Caco-2 (cell line): ENCODE measurements at regions not wholly inside any gene's neighbourhood (a gene's known extent, or its start where the extent isn't known, plus 50 kb on each side); places are given as distances from the start of the nearest gene placed in this dataset.
A peak's percentile ranks its signal among the peaks of the same experiment; 100 is the strongest.
"Not testable (repeated sequence)": the region's sequence is repeated elsewhere in the genome, so short reads cannot be mapped to it uniquely, and the experiment has no call there.

Experiments
- BruUV-seq: library from RNA; stranded (reverse); fragments of 400-500 nt; replicated peaks from 2 replicates; lab custom pipeline; 2021; lab: Mats Ljungman, UMichigan
- CTCF ChIA-PET: fragments of 300-600 bp; sonication (Branson Sonifier 250); formaldehyde crosslinking; loops from one replicate; lab custom pipeline; 2022; ENCODE audit warnings: antibody characterized with exemption; lab: Charles Lee
- POLR2A ChIA-PET: fragments of 300-600 bp; sonication (Branson Sonifier 250); formaldehyde crosslinking; loops from one replicate; lab custom pipeline; 2022; ENCODE audit warnings: antibody characterized with exemption; lab: Charles Lee
- DNase-seq, 2 experiments: peaks; one replicate each; pipeline versions ENCODE4 v3.0.0 to v3.0.0-alpha.2; 2020 to 2022
- H3K27me3 ChIP-seq: replicated peaks from 2 replicates; pipeline ENCODE4 v1.6.0; 2011; ENCODE audit warnings: low read length; ENCODE audit not compliant: control insufficient read depth, insufficient read depth
- H3K36me3 ChIP-seq: 2 replicates; pipeline ENCODE4 v1.5.1; 2011; ENCODE audit warnings: low read length; ENCODE audit not compliant: control insufficient read depth, insufficient read depth
- H3K4me1 ChIP-seq: fragments of 250-450 bp; sonication (Bioruptor Pico); 2 replicates; pipeline ENCODE4 v1.5.1; 2020; ENCODE audit warnings: mild to moderate bottlenecking
- H3K4me3 ChIP-seq: 2 replicates; pipeline ENCODE4 v1.5.1; 2011; ENCODE audit warnings: low read depth, mild to moderate bottlenecking, control low read depth, low read length
- H3K9me3 ChIP-seq: fragments of 250-450 bp; sonication (Bioruptor Pico); 2 replicates; pipeline ENCODE4 v1.5.1; 2020; ENCODE audit warnings: mild to moderate bottlenecking, moderate library complexity
- H3K27ac Mint-ChIP-seq: one replicate; pipeline ENCODE4 v1.8.0; 2022; ENCODE audit warnings: mixed read lengths; ENCODE audit not compliant: unreplicated experiment
- H3K27me3 Mint-ChIP-seq: one replicate; pipeline ENCODE4 v1.8.0; 2022; ENCODE audit warnings: mixed read lengths; ENCODE audit not compliant: insufficient read depth, unreplicated experiment
- H3K36me3 Mint-ChIP-seq: one replicate; pipeline ENCODE4 v1.8.0; 2022; ENCODE audit warnings: mild to moderate bottlenecking, mixed read lengths; ENCODE audit not compliant: insufficient read depth, unreplicated experiment
- H3K4me1 Mint-ChIP-seq: one replicate; pipeline ENCODE4 v1.8.0; 2022; ENCODE audit warnings: low read depth, mixed read lengths; ENCODE audit not compliant: unreplicated experiment
- H3K4me3 Mint-ChIP-seq: one replicate; pipeline ENCODE4 v1.8.0; 2022; ENCODE audit warnings: mild to moderate bottlenecking, moderate library complexity, mixed read lengths; ENCODE audit not compliant: unreplicated experiment
- H3K9me3 Mint-ChIP-seq: one replicate; pipeline ENCODE4 v1.8.0; 2022; ENCODE audit warnings: mixed read lengths; ENCODE audit not compliant: unreplicated experiment
- CTCF ChIP-seq, 2 experiments: fragments of 200-600 bp in 1 of 2; IDR thresholded peaks; 1 replicate in 1 of 2; 2 replicates in 1 of 2; pipeline versions ENCODE4 v1.5.1 to v1.8.0; 2011 to 2022; ENCODE audit warnings: antibody characterized with exemption in 1 of 2, control low read depth in 1 of 2, inconsistent platforms in 1 of 2, low read depth in 1 of 2, low read length in 1 of 2, mild to moderate bottlenecking in 1 of 2, moderate library complexity in 1 of 2; ENCODE audit not compliant: insufficient read depth in 1 of 2, severe bottlenecking in 1 of 2, unreplicated experiment in 1 of 2
- intact Hi-C: fragments of 100-400 bp; cut with micrococcal nuclease; formaldehyde crosslinking; loops from one replicate; pipeline ENCODE4 v1.10.0; 2022; ENCODE audit not compliant: unreplicated experiment

- CTCF ChIA-PET, result no interaction called here
- POLR2A ChIA-PET, result no interaction called here
- no peaks in the 10 kb centered on the region for H3K27me3 Mint-ChIP-seq
- intact Hi-C loops, result no loop called here
- Histone ChIP-seq H3K4me1 (peaks cover 14% of the 10 kb centered on the region), H3K27me3 (no peaks in the 10 kb centered on the region), H3K4me3 (no peak overlapping the region), H3K36me3 (no peaks in the 10 kb centered on the region), H3K9me3 (no peaks in the 10 kb centered on the region)
- no peak overlapping the region for H3K4me3 Mint-ChIP-seq
- peaks cover 14% of the 10 kb centered on the region for H3K4me1 Mint-ChIP-seq
- no peak overlapping the region for H3K27ac Mint-ChIP-seq
- H3K9me3 Mint-ChIP-seq, result no peaks in the 10 kb centered on the region
- no peaks in the 10 kb centered on the region for H3K36me3 Mint-ChIP-seq
- no TSS peak for BruUV-seq
- DNase-seq, result no peak
- TF ChIP-seq CTCF (IDR thresholded peaks at IDR 0.05; ENCODE audit: insufficient read depth in 1 of 2, low read depth in 1 of 2, low read length in 1 of 2, severe bottlenecking in 1 of 2, unreplicated experiment in 1 of 2), result no peak
Measured at GRCh38 chr6:20269181-20269580, 56.9 kb upstream of the MBOAT1 start.

GRCh38 chr6:20271818-20272217, 59.5 kb upstream of the MBOAT1 start:
- no peaks in the 10 kb centered on the region for H3K27me3 Mint-ChIP-seq
- intact Hi-C loops, result no loop called here
- no peak for TF ChIP-seq CTCF (IDR thresholded peaks at IDR 0.05; ENCODE audit: insufficient read depth in 1 of 2, low read depth in 1 of 2, low read length in 1 of 2, severe bottlenecking in 1 of 2, unreplicated experiment in 1 of 2)

GRCh38 chr6:20274137-20274536, 61.9 kb upstream of the MBOAT1 start:
- DNase-seq, result peak; percentile 31 to 59
- H3K36me3 Mint-ChIP-seq, result no peaks in the 10 kb centered on the region
- no peaks in the 10 kb centered on the region for H3K9me3 ChIP-seq
- intact Hi-C loops, result loop anchor here (2.0 kb wide), 1 partner anchor 61 kb away; the partner anchor contains the start of gene MBOAT1
- no peaks in the 10 kb centered on the region for H3K27me3 ChIP-seq
- peaks cover 18% of the 10 kb centered on the region for H3K4me1 Mint-ChIP-seq
- CTCF ChIA-PET, result no interaction called here
- peaks cover 14% of the 10 kb centered on the region for H3K4me1 ChIP-seq
- H3K27ac Mint-ChIP-seq, result peak overlapping the region; percentile 60
- no peak overlapping the region for H3K4me3 ChIP-seq
- H3K27me3 Mint-ChIP-seq, result no peaks in the 10 kb centered on the region
- TF ChIP-seq CTCF (IDR thresholded peaks at IDR 0.05; ENCODE audit: insufficient read depth in 1 of 2, low read depth in 1 of 2, low read length in 1 of 2, severe bottlenecking in 1 of 2, unreplicated experiment in 1 of 2), result no peak
- H3K36me3 ChIP-seq, result no peaks in the 10 kb centered on the region
- H3K4me3 Mint-ChIP-seq, result peak overlapping the region; percentile 57
- no TSS peak for BruUV-seq
- POLR2A ChIA-PET, result no interaction called here
- no peaks in the 10 kb centered on the region for H3K9me3 Mint-ChIP-seq

More at GRCh38 chr6:20271818-20272217, 59.5 kb upstream of the MBOAT1 start:
- Mint-ChIP-seq H3K4me3 (no peak overlapping the region), H3K9me3 (no peaks in the 10 kb centered on the region), H3K36me3 (no peaks in the 10 kb centered on the region), H3K4me1 (peaks cover 18% of the 10 kb centered on the region), H3K27ac (no peak overlapping the region)
- Histone ChIP-seq H3K4me3 (no peak overlapping the region), H3K9me3 (no peaks in the 10 kb centered on the region), H3K4me1 (peaks cover 14% of the 10 kb centered on the region), H3K36me3 (no peaks in the 10 kb centered on the region), H3K27me3 (no peaks in the 10 kb centered on the region)
- BruUV-seq, result no TSS peak
- POLR2A ChIA-PET, result no interaction called here
- DNase-seq, result no peak
- CTCF ChIA-PET, result interaction anchor here (0.6 kb wide), 1 partner anchor 59 kb away, joined by 3 read pairs; the partner anchor contains the start of gene MBOAT1

- H3K36me3 ChIP-seq, BruUV-seq, H3K4me3 ChIP-seq, CTCF ChIA-PET, H3K4me3 Mint-ChIP-seq, H3K9me3 Mint-ChIP-seq, H3K36me3 Mint-ChIP-seq, H3K27me3 ChIP-seq, H3K9me3 ChIP-seq, H3K27me3 Mint-ChIP-seq, DNase-seq, POLR2A ChIA-PET, H3K27ac Mint-ChIP-seq: not testable (repeated sequence)
- H3K4me1 ChIP-seq, result peaks cover 14% of the 10 kb centered on the region
- intact Hi-C loops, result loop anchor here (2.0 kb wide), 1 partner anchor 63 kb away; the partner anchor contains the start of gene MBOAT1
- peaks cover 18% of the 10 kb centered on the region for H3K4me1 Mint-ChIP-seq
Measured at GRCh38 chr6:20275837-20276236, 63.6 kb upstream of the MBOAT1 start.

- BruUV-seq, intact Hi-C loops, H3K27ac Mint-ChIP-seq, CTCF ChIA-PET, H3K9me3 ChIP-seq, H3K4me1 ChIP-seq, H3K27me3 ChIP-seq, H3K4me3 Mint-ChIP-seq, H3K4me1 Mint-ChIP-seq, H3K4me3 ChIP-seq, DNase-seq, H3K36me3 Mint-ChIP-seq, H3K36me3 ChIP-seq, POLR2A ChIA-PET, H3K27me3 Mint-ChIP-seq, H3K9me3 Mint-ChIP-seq: not testable (repeated sequence)
Measured at GRCh38 chr6:20277724-20278123, 65.5 kb upstream of the MBOAT1 start.
